ENCODE measurements at regions not wholly inside any gene's neighbourhood (a gene's known extent, or its start where the extent isn't known, plus 50 kb on each side); places are given as distances from the start of the nearest gene placed in this dataset.

DNA sequence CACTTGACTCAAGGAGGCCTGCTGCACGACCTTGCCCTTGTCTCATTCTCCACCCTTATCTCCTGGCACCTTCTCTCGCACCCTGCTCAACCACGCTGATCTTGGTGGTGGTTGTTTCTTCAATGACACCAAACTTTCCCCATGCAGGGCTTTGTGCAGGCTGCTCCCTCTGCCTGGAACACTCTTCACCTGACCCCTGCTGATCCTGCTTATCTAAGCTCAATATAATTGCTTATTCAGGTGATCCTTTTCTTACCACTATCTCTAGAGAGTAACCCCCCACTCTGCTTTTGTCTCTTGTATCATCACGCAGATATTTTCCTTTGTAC lies 604.4 kb downstream of the BUD13 start:
- Histone ChIP-seq H3K27me3 (ENCODE audit: control insufficient read depth in 1 of 2, insufficient read depth in 2 of 2, low read length in 2 of 2) (no peaks in the 10 kb centered on the region), H3K4me2 (ENCODE audit: low read depth, low read length) (no peak overlapping the region), H4K20me1 (ENCODE audit: insufficient read depth, low read length) (no peaks in the 10 kb centered on the region), H3K36me3 (replicated peaks in 1 of 2; ENCODE audit: control insufficient read depth in 1 of 2, insufficient read depth in 2 of 2, low read length in 2 of 2) (no peaks in the 10 kb centered on the region), H2AFZ (ENCODE audit: low read length) (no peak overlapping the region), H3K4me3 (replicated peaks in 1 of 3; ENCODE audit: insufficient read depth in 1 of 3, low read depth in 2 of 3, low read length in 3 of 3) (no peak overlapping the region), H3K9ac (ENCODE audit: insufficient read depth, low read depth, low read length) (no peak overlapping the region), H3K9me3 (ENCODE audit: low read length) (no peaks in the 10 kb centered on the region), H3K27ac (ENCODE audit: extremely low read length, insufficient read depth, low read length) (no peak overlapping the region), H3K4me1 (ENCODE audit: insufficient read depth, low read length) (no peaks in the 10 kb centered on the region), H3K79me2 (ENCODE audit: insufficient read depth, low read length) (no peaks in the 10 kb centered on the region)
- BruUV-seq (replicated peaks), result no TSS peak
- in situ Hi-C loops (cut with HindIII; ENCODE audit: extremely low pct_ligation_motif_present, low pct_unique_long_range_greater_than_20kb), result no loop called here
- ChIA-PET CTCF (ENCODE audit: low intra/inter-chr PET ratio, low total read pairs) (no interaction called here), POLR2A (no interaction called here)
- intact Hi-C loops (cut with micrococcal nuclease; ENCODE audit: unreplicated experiment), result no loop called here
- FAIRE-seq (no peak), ATAC-seq (no peak), DNase-seq (ENCODE audit: low spot score) (no peak)
- WGBS (ENCODE audit: low lambda C conversion rate), result 58% methylated on average over 4 of the region's 4 CpGs
- no peak for TF ChIP-seq PHB2 (IDR thresholded peaks at IDR 0.05; ENCODE audit: partially characterized antibody)
- TF ChIP-seq KDM5A (IDR thresholded peaks at IDR 0.05; ENCODE audit: borderline replicate concordance, low read length), result no peak

DNA sequence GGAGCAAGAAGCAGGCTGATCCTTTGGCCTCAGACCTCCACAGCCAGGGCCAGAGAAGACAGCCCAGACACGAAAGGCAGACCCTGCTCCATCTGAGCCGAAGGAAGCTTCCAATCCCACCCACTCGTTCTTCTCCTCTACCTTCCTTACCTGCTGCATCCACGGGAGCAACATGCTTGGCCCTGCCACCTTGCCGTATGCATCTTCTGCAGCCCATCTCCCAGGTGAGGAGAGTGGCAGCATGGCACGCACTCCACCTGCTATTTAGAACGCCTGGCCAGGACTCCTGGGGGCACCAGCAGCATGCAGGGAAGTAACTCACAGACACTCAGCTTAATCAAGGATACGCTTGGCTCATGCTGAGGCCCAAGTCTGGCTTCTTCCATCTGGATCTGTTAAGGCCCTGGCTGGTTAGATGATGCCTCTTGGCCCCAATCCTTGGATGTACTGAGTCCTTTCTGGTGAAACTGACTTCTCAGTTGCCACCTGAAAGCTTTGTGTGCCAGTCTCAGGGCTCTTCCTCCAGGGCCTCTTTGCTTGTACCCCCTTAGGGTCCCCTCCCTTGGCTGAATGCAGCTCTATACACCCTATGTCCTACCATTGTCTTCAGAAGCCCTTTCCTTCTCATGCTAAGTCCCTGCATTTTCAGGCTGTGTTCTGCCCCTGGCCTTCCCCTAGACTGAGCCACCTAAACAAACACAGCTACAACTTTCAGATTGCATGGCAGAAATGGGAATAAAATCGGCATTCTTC lies 604.9 kb downstream of the BUD13 start:
- POLR2A ChIA-PET, result no interaction called here
- DNase-seq (ENCODE audit: low spot score) (no peak), FAIRE-seq (no peak), ATAC-seq (no peak)
- Histone ChIP-seq H3K36me3 (replicated peaks in 1 of 2; ENCODE audit: control insufficient read depth in 1 of 2, insufficient read depth in 2 of 2, low read length in 2 of 2) (no peaks in the 10 kb centered on the region), H3K9me3 (ENCODE audit: low read length) (no peaks in the 10 kb centered on the region), H3K27ac (ENCODE audit: extremely low read length, insufficient read depth, low read length) (no peak overlapping the region), H3K79me2 (ENCODE audit: insufficient read depth, low read length) (no peaks in the 10 kb centered on the region), H3K4me1 (ENCODE audit: insufficient read depth, low read length) (no peaks in the 10 kb centered on the region), H3K9ac (ENCODE audit: insufficient read depth, low read depth, low read length) (no peak overlapping the region), H4K20me1 (ENCODE audit: insufficient read depth, low read length) (no peaks in the 10 kb centered on the region), H3K27me3 (ENCODE audit: control insufficient read depth in 1 of 2, insufficient read depth in 2 of 2, low read length in 2 of 2) (no peaks in the 10 kb centered on the region), H2AFZ (ENCODE audit: low read length) (no peak overlapping the region), H3K4me3 (replicated peaks in 1 of 3; ENCODE audit: insufficient read depth in 1 of 3, low read depth in 2 of 3, low read length in 3 of 3) (no peak overlapping the region), H3K4me2 (ENCODE audit: low read depth, low read length) (no peak overlapping the region)
- no peak for TF ChIP-seq NONO (IDR thresholded peaks at IDR 0.05)
- TF ChIP-seq NONO (CRISPR knock-in tag; conservative IDR thresholded peaks at IDR 0.05), result no peak
- no peak for TF ChIP-seq AGO1 (IDR thresholded peaks at IDR 0.05; ENCODE audit: low read depth, low read length, poor library complexity, severe bottlenecking)
- no peak for TF ChIP-seq CC2D1A (CRISPR knock-in tag; IDR thresholded peaks at IDR 0.05)
- TF ChIP-seq HMG20B (CRISPR knock-in tag; conservative IDR thresholded peaks at IDR 0.05), result no peak
- no peak for TF ChIP-seq ZNF552 (CRISPR knock-in tag; IDR thresholded peaks at IDR 0.05; ENCODE audit: borderline replicate concordance)
- TF ChIP-seq, protein P1, sequence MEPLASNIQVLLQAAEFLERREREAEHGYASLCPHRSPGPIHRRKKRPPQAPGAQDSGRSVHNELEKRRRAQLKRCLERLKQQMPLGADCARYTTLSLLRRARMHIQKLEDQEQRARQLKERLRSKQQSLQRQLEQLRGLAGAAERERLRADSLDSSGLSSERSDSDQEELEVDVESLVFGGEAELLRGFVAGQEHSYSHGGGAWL (CRISPR knock-in tag; IDR thresholded peaks at IDR 0.05), result no peak
- TF ChIP-seq, protein P2, sequence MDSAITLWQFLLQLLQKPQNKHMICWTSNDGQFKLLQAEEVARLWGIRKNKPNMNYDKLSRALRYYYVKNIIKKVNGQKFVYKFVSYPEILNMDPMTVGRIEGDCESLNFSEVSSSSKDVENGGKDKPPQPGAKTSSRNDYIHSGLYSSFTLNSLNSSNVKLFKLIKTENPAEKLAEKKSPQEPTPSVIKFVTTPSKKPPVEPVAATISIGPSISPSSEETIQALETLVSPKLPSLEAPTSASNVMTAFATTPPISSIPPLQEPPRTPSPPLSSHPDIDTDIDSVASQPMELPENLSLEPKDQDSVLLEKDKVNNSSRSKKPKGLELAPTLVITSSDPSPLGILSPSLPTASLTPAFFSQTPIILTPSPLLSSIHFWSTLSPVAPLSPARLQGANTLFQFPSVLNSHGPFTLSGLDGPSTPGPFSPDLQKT (CRISPR knock-in tag; IDR thresholded peaks at IDR 0.05; ENCODE audit: borderline replicate concordance), result no peak
- no peak for TF ChIP-seq TBP (CRISPR knock-in tag; IDR thresholded peaks at IDR 0.05)
- TF ChIP-seq, protein P3, sequence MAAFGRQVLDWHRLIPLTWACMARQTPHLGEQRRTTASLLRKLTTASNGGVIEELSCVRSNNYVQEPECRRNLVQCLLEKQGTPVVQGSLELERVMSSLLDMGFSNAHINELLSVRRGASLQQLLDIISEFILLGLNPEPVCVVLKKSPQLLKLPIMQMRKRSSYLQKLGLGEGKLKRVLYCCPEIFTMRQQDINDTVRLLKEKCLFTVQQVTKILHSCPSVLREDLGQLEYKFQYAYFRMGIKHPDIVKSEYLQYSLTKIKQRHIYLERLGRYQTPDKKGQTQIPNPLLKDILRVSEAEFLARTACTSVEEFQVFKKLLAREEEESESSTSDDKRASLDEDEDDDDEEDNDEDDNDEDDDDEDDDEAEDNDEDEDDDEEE (CRISPR knock-in tag; IDR thresholded peaks at IDR 0.05), result no peak
- no peak for TF ChIP-seq IKZF1 (IDR thresholded peaks at IDR 0.05)
- CTCF ChIA-PET (ENCODE audit: low intra/inter-chr PET ratio, low total read pairs), result no interaction called here
- intact Hi-C loops (cut with micrococcal nuclease; ENCODE audit: unreplicated experiment) (no loop called here), in situ Hi-C loops (cut with HindIII; ENCODE audit: extremely low pct_ligation_motif_present, low pct_unique_long_range_greater_than_20kb) (no loop called here)
- 16% methylated on average over 2 of the region's 9 CpGs for WGBS (ENCODE audit: low lambda C conversion rate)
- no TSS peak for BruUV-seq (replicated peaks)

Data from HepG2 (cell line).